GM13976 (cell line): ENCODE measurements at regions not wholly inside any gene's neighbourhood (a gene's known extent, or its start where the extent isn't known, plus 50 kb on each side); places are given as distances from the start of the nearest gene placed in this dataset.

Source experiments
- DNase-seq: peaks from one replicate; pipeline ENCODE4 v3.0.0; 2012; ENCODE audit warnings: low spot score
- in situ Hi-C: fragments of 300-500 bp; cut with MboI; formaldehyde crosslinking; loops from one replicate; pipeline ENCODE4 v1.12.0; 2022; ENCODE audit warnings: low sequenced_read_pairs, mixed read lengths, inconsistent platforms; ENCODE audit not compliant: unreplicated experiment
- TF ChIP-seq, protein P1 (sequence below): IDR thresholded peaks from 2 replicates; pipeline ENCODE4 v1.5.1; 2012; ENCODE audit warnings: borderline replicate concordance, mild to moderate bottlenecking; ENCODE audit not compliant: insufficient read depth; ENCODE audit errors: extremely low read depth, missing control alignments, control extremely low read depth

DNA sequence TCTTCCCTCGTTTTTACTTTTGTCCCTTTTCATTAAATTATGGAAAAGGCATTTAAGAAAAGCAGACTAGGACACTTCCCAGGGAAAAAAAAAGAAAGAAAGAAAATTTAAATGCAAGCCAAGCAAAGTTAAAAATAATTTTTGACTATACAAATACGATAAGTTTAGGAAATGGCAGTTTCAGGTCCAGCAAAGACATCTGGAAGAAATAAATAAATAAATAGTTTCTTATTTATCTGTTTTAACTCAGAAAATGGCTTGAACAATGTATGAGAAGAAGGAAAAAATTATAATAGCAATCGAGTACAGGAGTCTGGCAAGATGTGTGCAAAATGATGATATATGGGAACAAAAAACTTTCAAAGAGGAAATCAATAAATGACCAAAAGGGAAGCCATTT is 114.6 kb upstream of the NCKAP5 start:
- in situ Hi-C loops = no loop called here
- TF ChIP-seq, protein P1, sequence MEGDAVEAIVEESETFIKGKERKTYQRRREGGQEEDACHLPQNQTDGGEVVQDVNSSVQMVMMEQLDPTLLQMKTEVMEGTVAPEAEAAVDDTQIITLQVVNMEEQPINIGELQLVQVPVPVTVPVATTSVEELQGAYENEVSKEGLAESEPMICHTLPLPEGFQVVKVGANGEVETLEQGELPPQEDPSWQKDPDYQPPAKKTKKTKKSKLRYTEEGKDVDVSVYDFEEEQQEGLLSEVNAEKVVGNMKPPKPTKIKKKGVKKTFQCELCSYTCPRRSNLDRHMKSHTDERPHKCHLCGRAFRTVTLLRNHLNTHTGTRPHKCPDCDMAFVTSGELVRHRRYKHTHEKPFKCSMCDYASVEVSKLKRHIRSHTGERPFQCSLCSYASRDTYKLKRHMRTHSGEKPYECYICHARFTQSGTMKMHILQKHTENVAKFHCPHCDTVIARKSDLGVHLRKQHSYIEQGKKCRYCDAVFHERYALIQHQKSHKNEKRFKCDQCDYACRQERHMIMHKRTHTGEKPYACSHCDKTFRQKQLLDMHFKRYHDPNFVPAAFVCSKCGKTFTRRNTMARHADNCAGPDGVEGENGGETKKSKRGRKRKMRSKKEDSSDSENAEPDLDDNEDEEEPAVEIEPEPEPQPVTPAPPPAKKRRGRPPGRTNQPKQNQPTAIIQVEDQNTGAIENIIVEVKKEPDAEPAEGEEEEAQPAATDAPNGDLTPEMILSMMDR = no peak
- no peak for DNase-seq

DNA sequence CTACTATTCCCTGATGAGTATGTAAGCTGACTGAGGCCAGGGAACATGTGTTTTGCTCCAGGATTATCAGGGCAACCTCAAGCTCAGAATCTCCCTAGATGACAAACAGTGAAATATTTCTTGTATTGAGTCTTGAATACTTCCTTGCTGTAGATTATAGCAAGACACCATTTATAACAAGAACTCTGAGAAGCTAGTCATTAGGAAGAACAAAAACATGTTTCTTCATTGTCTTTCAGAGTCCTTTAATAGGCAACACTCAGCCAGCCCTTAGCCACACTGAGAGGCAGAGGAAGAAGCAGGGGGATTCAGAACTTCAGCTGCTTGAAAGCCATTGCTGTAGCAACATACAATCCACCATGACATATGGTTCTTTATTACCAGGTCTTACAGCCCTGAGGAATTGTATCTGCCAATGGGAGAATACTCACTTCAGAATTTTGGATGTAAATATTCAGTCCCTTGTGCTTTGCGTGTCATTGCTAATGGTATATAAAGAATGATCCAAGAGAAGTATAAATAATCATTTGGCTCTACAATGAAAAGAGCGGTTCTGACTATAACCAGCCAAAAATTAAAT is 117.5 kb upstream of the NCKAP5 start:
- TF ChIP-seq, protein P1 = no peak
- in situ Hi-C loops = no loop called here

DNA sequence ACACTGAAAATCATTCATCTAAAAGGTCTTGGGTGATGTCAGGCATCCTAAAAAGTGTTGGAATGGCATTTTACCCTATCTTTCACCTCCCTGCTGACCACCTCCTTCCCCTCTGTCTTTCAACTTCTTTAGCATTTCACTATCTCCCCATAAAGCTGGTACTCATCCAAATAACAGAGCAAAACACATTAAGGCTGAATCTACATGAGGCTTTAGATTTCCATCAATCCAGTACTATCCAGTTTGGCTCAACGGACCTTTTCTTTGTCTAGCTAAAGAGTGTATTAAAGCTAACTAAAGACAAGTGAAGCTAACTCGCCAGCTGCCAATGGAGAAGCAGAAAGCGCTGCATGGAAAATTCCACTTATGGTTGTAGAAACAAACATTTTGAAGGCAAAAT is 122.5 kb upstream of the NCKAP5 start:
- TF ChIP-seq, protein P1 = no peak
- in situ Hi-C loops = no loop called here
- no peak for DNase-seq

More for the DNA sequence above, 117.5 kb upstream of the NCKAP5 start:
- no peak for DNase-seq

DNA sequence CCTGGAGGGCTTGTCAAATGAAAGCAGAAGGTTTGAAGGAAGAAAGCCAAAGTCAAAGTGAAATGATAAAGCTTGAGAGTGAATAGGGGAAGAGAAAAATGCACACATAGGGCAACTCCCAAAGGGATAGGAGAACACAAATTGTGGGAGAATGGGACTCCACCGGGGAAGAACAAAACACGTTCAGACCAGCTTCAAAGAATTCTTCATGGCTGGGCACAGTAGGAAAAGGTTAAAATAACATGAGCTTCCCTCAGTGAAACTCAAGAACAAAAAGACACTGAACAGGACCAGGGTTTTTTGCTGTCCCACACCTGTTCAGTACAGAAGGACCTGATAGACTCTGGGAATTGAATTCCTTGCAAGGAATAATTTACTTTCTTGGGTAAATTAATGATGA is 123.1 kb upstream of the NCKAP5 start:
- DNase-seq = no peak
- in situ Hi-C loops = no loop called here
- TF ChIP-seq, protein P1 = no peak

DNA sequence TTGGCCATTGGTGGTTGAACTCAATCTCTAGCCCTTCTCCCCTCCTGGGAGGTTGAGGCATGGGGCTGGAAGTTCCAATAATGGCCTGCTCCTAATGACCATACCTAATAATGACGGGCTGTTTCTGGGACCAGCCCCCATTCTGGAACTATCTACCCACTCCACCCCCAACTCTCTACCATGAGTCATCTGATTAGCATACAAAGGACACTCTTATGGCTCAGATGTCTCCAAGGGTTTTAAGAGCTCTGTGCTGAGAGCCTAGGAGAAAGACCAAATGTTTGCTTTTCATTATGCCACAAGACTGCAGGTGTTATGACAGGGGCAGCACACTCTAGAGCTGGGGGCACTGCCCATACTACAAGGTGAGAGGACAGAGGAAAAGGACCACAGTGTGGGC is 137.0 kb upstream of the NCKAP5 start:
- in situ Hi-C loops = no loop called here
- no peak for DNase-seq
- TF ChIP-seq, protein P1 = no peak

DNA sequence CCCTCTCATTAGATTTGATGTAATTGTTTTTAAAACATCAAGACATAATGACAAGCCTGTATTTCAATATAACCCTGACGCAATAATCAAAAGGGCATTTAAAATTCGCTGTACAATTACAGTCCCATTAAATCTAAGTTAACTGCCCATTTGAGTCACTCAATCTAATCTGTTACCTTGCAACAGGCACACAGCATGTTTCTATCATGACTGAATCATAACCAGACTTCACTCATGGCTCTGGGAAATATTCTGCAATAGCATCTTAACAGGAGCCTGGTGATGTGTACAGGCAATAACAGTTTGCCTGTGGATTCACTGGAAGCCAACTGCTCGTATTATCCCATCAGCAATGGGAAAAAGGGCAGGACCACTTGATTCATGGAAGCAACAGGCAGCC is 142.3 kb upstream of the NCKAP5 start:
- DNase-seq = no peak
- TF ChIP-seq, protein P1 = no peak
- in situ Hi-C loops = no loop called here

DNA sequence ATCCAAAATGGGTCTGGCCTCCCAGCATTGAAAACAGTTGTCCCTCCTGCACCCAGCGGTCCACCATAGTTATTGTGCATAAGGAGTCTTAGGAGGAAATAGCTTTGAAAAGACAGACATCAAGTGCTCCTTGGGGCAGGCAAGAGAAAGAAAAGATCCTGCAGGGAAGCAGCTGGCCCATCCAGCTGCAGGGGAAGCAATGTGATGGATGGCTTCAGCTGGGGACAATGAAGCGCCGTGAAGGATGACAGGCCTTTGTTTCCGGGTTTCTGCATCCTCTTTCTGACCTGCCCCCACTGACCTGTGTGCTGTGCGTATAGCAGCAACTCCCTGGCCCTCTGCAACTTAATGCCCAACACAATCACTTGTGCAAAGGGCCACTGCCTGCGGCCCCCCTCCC is 142.9 kb upstream of the NCKAP5 start:
- DNase-seq = no peak
- in situ Hi-C loops = no loop called here
- TF ChIP-seq, protein P1 = no peak
